ENCODE measurements at regions not wholly inside any gene's neighbourhood (a gene's known extent, or its start where the extent isn't known, plus 50 kb on each side); places are given as distances from the start of the nearest gene placed in this dataset.

GRCh38 chr5:1950096-1950707, 67.5 kb upstream of the IRX4 start:
- no peak for DNase-seq
- in situ Hi-C loops (cut with MboI; ENCODE audit: low pct_unique_long_range_greater_than_20kb, low sequenced_read_pairs): no loop called here

- no peak for DNase-seq
- in situ Hi-C loops (cut with MboI; ENCODE audit: low pct_unique_long_range_greater_than_20kb, low sequenced_read_pairs): no loop called here
Observed at GRCh38 chr5:1949253-1949652, 66.5 kb upstream of the IRX4 start.

- DNase-seq: no peak
- in situ Hi-C loops (cut with MboI; ENCODE audit: low pct_unique_long_range_greater_than_20kb, low sequenced_read_pairs): no loop called here
Observed at GRCh38 chr5:1948663-1949191, 66.0 kb upstream of the IRX4 start.

GRCh38 chr5:1948111-1948510, 65.4 kb upstream of the IRX4 start:
- no peak for DNase-seq
- in situ Hi-C loops (cut with MboI; ENCODE audit: low pct_unique_long_range_greater_than_20kb, low sequenced_read_pairs): no loop called here

GRCh38 chr5:1946776-1947175, 64.1 kb upstream of the IRX4 start:
- DNase-seq: no peak
- in situ Hi-C loops (cut with MboI; ENCODE audit: low pct_unique_long_range_greater_than_20kb, low sequenced_read_pairs): no loop called here

- no peak for DNase-seq
- in situ Hi-C loops (cut with MboI; ENCODE audit: low pct_unique_long_range_greater_than_20kb, low sequenced_read_pairs): no loop called here
Observed at GRCh38 chr5:1946122-1946677, 63.5 kb upstream of the IRX4 start.

- in situ Hi-C loops (cut with MboI; ENCODE audit: low pct_unique_long_range_greater_than_20kb, low sequenced_read_pairs): no loop called here
- DNase-seq: no peak
Observed at GRCh38 chr5:1945606-1946005, 62.9 kb upstream of the IRX4 start.

GRCh38 chr5:1944408-1944807, 61.7 kb upstream of the IRX4 start:
- DNase-seq: no peak
- in situ Hi-C loops (cut with MboI; ENCODE audit: low pct_unique_long_range_greater_than_20kb, low sequenced_read_pairs): no loop called here

GRCh38 chr5:1943481-1943880, 60.8 kb upstream of the IRX4 start:
- in situ Hi-C loops (cut with MboI; ENCODE audit: low pct_unique_long_range_greater_than_20kb, low sequenced_read_pairs): no loop called here

GRCh38 chr5:1942630-1943029, 59.9 kb upstream of the IRX4 start:
- no peak for DNase-seq
- in situ Hi-C loops (cut with MboI; ENCODE audit: low pct_unique_long_range_greater_than_20kb, low sequenced_read_pairs): no loop called here

More at GRCh38 chr5:1943481-1943880, 60.8 kb upstream of the IRX4 start:
- DNase-seq: no peak

GRCh38 chr5:1942158-1942557, 59.4 kb upstream of the IRX4 start:
- DNase-seq: no peak
- in situ Hi-C loops (cut with MboI; ENCODE audit: low pct_unique_long_range_greater_than_20kb, low sequenced_read_pairs): no loop called here

GRCh38 chr5:1939256-1939655, 56.5 kb upstream of the IRX4 start:
- in situ Hi-C loops (cut with MboI; ENCODE audit: low pct_unique_long_range_greater_than_20kb, low sequenced_read_pairs): no loop called here
- no peak for DNase-seq

- in situ Hi-C loops (cut with MboI; ENCODE audit: low pct_unique_long_range_greater_than_20kb, low sequenced_read_pairs): no loop called here
- no peak for DNase-seq
Observed at GRCh38 chr5:1938310-1939000, 55.7 kb upstream of the IRX4 start.

GRCh38 chr5:1937590-1937989, 54.9 kb upstream of the IRX4 start:
- DNase-seq: no peak

GRCh38 chr5:1936901-1937300, 54.2 kb upstream of the IRX4 start:
- in situ Hi-C loops (cut with MboI; ENCODE audit: low pct_unique_long_range_greater_than_20kb, low sequenced_read_pairs): no loop called here
- no peak for DNase-seq

More at GRCh38 chr5:1937590-1937989, 54.9 kb upstream of the IRX4 start:
- in situ Hi-C loops (cut with MboI; ENCODE audit: low pct_unique_long_range_greater_than_20kb, low sequenced_read_pairs): no loop called here

- no peak for DNase-seq
- in situ Hi-C loops (cut with MboI; ENCODE audit: low pct_unique_long_range_greater_than_20kb, low sequenced_read_pairs): no loop called here
Observed at GRCh38 chr5:1936413-1936812, 53.7 kb upstream of the IRX4 start.

GRCh38 chr5:1934801-1935429, 52.2 kb upstream of the IRX4 start:
- in situ Hi-C loops (cut with MboI; ENCODE audit: low pct_unique_long_range_greater_than_20kb, low sequenced_read_pairs): no loop called here
- DNase-seq: no peak

GRCh38 chr5:1934056-1934394, 51.3 kb upstream of the IRX4 start:
- no peak for DNase-seq
- in situ Hi-C loops (cut with MboI; ENCODE audit: low pct_unique_long_range_greater_than_20kb, low sequenced_read_pairs): no loop called here

GRCh38 chr5:1933364-1934055, 50.8 kb upstream of the IRX4 start:
- in situ Hi-C loops (cut with MboI; ENCODE audit: low pct_unique_long_range_greater_than_20kb, low sequenced_read_pairs): no loop called here
- no peak for DNase-seq

Data from KBM-7 (cell line).